Activated T-helper 1 cell treated with anti-CD3 and anti-CD28 coated beads, Interleukin-12 subunit alpha, Interleukin-12 subunit beta, Interleukin-2, Interleukin-4 antibody, amounts not matched to agents 30 ng/mL and 10 ng/mL and 1 ng/mL, durations not matched to agents 14 hours and 24 hours and 36 hours (primary cell): ENCODE measurements at regions not wholly inside any gene's neighbourhood (a gene's known extent, or its start where the extent isn't known, plus 50 kb on each side); places are given as distances from the start of the nearest gene placed in this dataset.

Experiments
- DNase-seq: peaks from one replicate; pipeline ENCODE4 v3.0.0; 2021; ENCODE audit warnings: low spot score
- H3K27ac Mint-ChIP-seq: one replicate; pipeline ENCODE4 v1.8.0; 2021; ENCODE audit warnings: mild to moderate bottlenecking, mixed read lengths
- H3K27me3 Mint-ChIP-seq: one replicate; pipeline ENCODE4 v1.8.0; 2022; ENCODE audit warnings: mild to moderate bottlenecking, moderate library complexity, mixed read lengths; ENCODE audit not compliant: insufficient read depth
- H3K36me3 Mint-ChIP-seq: one replicate; pipeline ENCODE4 v1.8.0; 2021; ENCODE audit warnings: low read depth, mixed read lengths
- H3K4me1 Mint-ChIP-seq: one replicate; pipeline ENCODE4 v1.8.0; 2021; ENCODE audit warnings: low read depth, mixed read lengths
- H3K4me3 Mint-ChIP-seq: one replicate; pipeline ENCODE4 v1.8.0; 2021; ENCODE audit warnings: mild to moderate bottlenecking, moderate library complexity, mixed read lengths
- H3K9me3 Mint-ChIP-seq: one replicate; pipeline ENCODE4 v1.8.0; 2021; ENCODE audit warnings: mixed read lengths
- intact Hi-C: fragments of 100-400 bp; cut with micrococcal nuclease; formaldehyde crosslinking; loops from one replicate; pipeline ENCODE4 v1.15.1; 2024

DNA sequence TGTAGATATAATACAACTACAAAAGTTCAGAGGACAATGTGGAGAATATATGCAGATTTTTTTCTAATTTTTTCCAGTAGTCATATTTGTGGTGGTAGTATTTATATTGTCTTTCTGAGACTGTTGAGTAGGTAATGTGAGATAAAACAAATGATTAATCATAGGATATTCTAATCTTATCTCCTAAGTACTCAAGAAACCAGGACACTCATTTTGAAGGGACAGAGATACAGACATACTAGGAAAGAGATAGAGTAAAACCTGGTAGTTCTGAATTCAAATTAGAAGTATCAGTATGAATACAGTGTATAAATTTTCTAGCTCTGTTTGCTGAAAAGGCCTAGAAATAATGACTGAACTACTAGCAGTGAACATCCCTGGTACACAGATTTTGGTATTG lies 141.7 kb upstream of the ASIC2 start:
- Mint-ChIP-seq H3K27ac (no peak overlapping the region), H3K4me3 (no peak overlapping the region), H3K4me1 (no peaks in the 10 kb centered on the region), H3K9me3 (no peaks in the 10 kb centered on the region), H3K36me3 (no peaks in the 10 kb centered on the region), H3K27me3 (peaks cover 2% of the 10 kb centered on the region)
- intact Hi-C loops = no loop called here
- no peak for DNase-seq

- Mint-ChIP-seq H3K27ac (no peak overlapping the region), H3K36me3 (no peaks in the 10 kb centered on the region), H3K4me1 (no peaks in the 10 kb centered on the region), H3K27me3 (peaks cover 2% of the 10 kb centered on the region), H3K4me3 (no peak overlapping the region), H3K9me3 (no peaks in the 10 kb centered on the region)
- intact Hi-C loops = no loop called here
- no peak for DNase-seq
Measured at GRCh38 chr17:33435721-33436301, 142.7 kb upstream of the ASIC2 start.

DNA sequence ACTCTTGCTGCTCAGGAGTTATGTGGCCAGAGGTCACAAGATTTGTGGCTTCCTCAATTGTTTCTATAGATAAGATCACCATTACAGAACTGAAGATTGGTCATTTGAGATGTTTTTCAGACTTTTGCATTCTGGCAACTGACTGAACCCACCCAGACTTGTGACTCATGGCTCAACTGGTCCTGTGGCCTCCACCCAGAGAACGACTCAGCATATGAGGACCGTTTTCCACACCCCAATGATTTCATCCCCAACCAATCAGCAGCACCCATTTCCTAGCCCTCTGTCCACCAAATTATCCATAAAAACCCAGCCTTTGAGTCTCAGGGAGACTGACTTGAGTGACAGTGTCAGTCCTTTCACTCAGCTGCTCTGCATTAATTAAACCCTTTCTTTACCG lies 143.2 kb upstream of the ASIC2 start:
- H3K27me3 Mint-ChIP-seq = peaks cover 2% of the 10 kb centered on the region
- no peak overlapping the region for H3K4me3 Mint-ChIP-seq
- H3K27ac Mint-ChIP-seq = no peak overlapping the region
- no peak for DNase-seq
- no peaks in the 10 kb centered on the region for H3K9me3 Mint-ChIP-seq
- no peaks in the 10 kb centered on the region for H3K4me1 Mint-ChIP-seq
- H3K36me3 Mint-ChIP-seq = no peaks in the 10 kb centered on the region
- intact Hi-C loops = no loop called here

GRCh38 chr17:33438139-33438538 lies 145.0 kb upstream of the ASIC2 start:
- Mint-ChIP-seq H3K4me3 (no peak overlapping the region), H3K27me3 (peaks cover 2% of the 10 kb centered on the region), H3K9me3 (peaks cover 2% of the 10 kb centered on the region), H3K4me1 (no peaks in the 10 kb centered on the region), H3K36me3 (no peaks in the 10 kb centered on the region), H3K27ac (no peak overlapping the region)
- DNase-seq = no peak
- intact Hi-C loops = no loop called here

- intact Hi-C loops = no loop called here
- Mint-ChIP-seq H3K4me3 (no peak overlapping the region), H3K4me1 (no peaks in the 10 kb centered on the region)
Measured at GRCh38 chr17:33438578-33438977, 145.5 kb upstream of the ASIC2 start.

DNA sequence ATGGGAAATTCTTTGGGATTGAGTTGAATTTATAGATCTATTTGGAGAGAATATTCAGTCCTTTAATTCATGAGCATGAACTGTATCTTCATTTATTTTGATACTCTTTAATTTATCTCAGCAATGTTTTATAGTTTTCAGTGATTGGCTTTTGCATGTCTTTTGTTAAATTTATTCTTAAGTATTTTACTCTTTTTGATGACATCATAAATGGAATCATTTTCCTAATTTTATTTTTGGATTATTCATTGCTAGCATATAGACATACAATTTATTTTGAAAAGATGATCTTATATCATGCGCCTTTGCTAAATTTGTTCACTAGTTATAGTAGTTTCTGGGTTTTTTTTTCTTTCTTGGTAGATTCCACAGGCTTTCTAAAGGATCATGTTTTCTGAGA lies 149.2 kb upstream of the ASIC2 start:
- Mint-ChIP-seq H3K36me3 (no peaks in the 10 kb centered on the region), H3K4me3 (no peak overlapping the region), H3K9me3 (peaks cover 4% of the 10 kb centered on the region), H3K4me1 (no peaks in the 10 kb centered on the region), H3K27ac (no peak overlapping the region), H3K27me3 (peaks cover 2% of the 10 kb centered on the region)
- DNase-seq = no peak
- intact Hi-C loops = no loop called here

More at GRCh38 chr17:33438578-33438977, 145.5 kb upstream of the ASIC2 start:
- peaks cover 2% of the 10 kb centered on the region for H3K27me3 Mint-ChIP-seq
- DNase-seq = no peak
- H3K36me3 Mint-ChIP-seq = no peaks in the 10 kb centered on the region
- peaks cover 4% of the 10 kb centered on the region for H3K9me3 Mint-ChIP-seq
- no peak overlapping the region for H3K27ac Mint-ChIP-seq

DNA sequence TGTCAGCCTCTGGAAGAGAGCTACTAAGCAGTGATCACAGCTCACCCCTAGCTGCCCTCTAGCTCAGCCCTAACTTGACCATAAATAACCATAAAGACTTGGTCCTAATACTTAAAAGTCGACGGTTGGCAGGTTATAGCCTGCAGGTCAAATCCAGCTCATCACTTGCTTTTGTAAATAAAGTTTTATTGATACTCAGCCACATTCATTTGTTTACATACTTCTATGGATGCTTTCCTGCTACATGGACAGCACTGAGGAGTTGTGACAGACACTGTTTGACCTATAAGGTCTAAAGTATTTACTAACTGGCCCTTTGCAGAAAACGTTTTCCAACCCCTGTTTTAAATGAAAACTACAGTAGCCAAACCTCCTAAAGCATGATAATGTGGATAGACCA lies 151.6 kb upstream of the ASIC2 start:
- H3K27me3 Mint-ChIP-seq = no peaks in the 10 kb centered on the region
- H3K4me1 Mint-ChIP-seq = no peaks in the 10 kb centered on the region
- no peak overlapping the region for H3K27ac Mint-ChIP-seq
- no peak for DNase-seq
- H3K36me3 Mint-ChIP-seq = no peaks in the 10 kb centered on the region
- peaks cover 8% of the 10 kb centered on the region for H3K9me3 Mint-ChIP-seq
- H3K4me3 Mint-ChIP-seq = no peak overlapping the region
- intact Hi-C loops = no loop called here

GRCh38 chr17:33447090-33447489 lies 154.0 kb upstream of the ASIC2 start:
- Mint-ChIP-seq H3K9me3 (peaks cover 8% of the 10 kb centered on the region), H3K27me3 (no peaks in the 10 kb centered on the region), H3K4me3 (no peak overlapping the region), H3K4me1 (no peaks in the 10 kb centered on the region), H3K36me3 (no peaks in the 10 kb centered on the region), H3K27ac (no peak overlapping the region)
- DNase-seq = no peak
- intact Hi-C loops = no loop called here

GRCh38 chr17:33451221-33451620 lies 158.1 kb upstream of the ASIC2 start:
- no peaks in the 10 kb centered on the region for H3K36me3 Mint-ChIP-seq

GRCh38 chr17:33457477-33457876 lies 164.4 kb upstream of the ASIC2 start:
- DNase-seq = no peak
- intact Hi-C loops = no loop called here
- H3K9me3 Mint-ChIP-seq = no peaks in the 10 kb centered on the region

More at GRCh38 chr17:33451221-33451620, 158.1 kb upstream of the ASIC2 start:
- intact Hi-C loops = no loop called here
- H3K4me1 Mint-ChIP-seq = no peaks in the 10 kb centered on the region
- DNase-seq = no peak
- peaks cover 1% of the 10 kb centered on the region for H3K27me3 Mint-ChIP-seq
- H3K27ac Mint-ChIP-seq = no peak overlapping the region
- no peak overlapping the region for H3K4me3 Mint-ChIP-seq
- peaks cover 4% of the 10 kb centered on the region for H3K9me3 Mint-ChIP-seq

GRCh38 chr17:33459078-33459940 lies 166.2 kb upstream of the ASIC2 start:
- no peak for DNase-seq
- Mint-ChIP-seq H3K36me3 (no peaks in the 10 kb centered on the region), H3K9me3 (no peaks in the 10 kb centered on the region), H3K4me1 (no peaks in the 10 kb centered on the region), H3K27ac (no peak overlapping the region), H3K4me3 (no peak overlapping the region), H3K27me3 (peaks cover 7% of the 10 kb centered on the region)
- intact Hi-C loops = no loop called here

More at GRCh38 chr17:33457477-33457876, 164.4 kb upstream of the ASIC2 start:
- Mint-ChIP-seq H3K27me3 (peaks cover 8% of the 10 kb centered on the region), H3K36me3 (no peaks in the 10 kb centered on the region), H3K4me1 (no peaks in the 10 kb centered on the region), H3K4me3 (no peak overlapping the region), H3K27ac (no peak overlapping the region)

DNA sequence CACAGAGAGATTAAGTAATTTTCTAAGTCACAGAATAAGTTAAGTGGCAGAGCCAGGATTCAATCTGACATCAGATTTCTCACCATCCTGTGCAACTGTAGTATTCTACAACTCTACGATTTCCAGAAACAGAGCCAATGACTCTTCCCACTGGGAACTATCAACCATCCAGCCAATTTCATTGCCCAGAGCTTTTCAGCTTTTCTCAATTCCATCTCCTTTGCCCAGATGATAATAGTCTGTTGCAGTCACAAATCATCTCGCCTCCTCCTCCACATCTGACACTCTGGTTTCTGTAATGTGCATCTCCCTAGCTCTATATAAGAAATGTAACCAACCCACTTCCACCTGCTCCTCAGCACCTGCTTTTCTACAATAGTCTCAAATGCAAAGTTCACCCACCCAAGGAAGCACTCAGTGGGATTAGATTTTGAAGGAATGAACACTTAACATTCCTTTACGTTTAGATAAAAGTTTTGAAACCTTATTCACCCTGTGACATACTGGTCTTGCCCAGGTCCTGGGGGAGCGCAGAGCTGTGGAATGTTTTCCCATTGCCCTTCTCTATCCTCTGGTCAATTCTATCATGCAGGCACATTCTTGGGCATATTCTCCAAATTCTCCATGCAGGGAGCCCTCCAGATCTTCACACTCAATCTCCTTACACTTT lies 167.8 kb upstream of the ASIC2 start:
- DNase-seq = no peak
- no peak overlapping the region for H3K4me3 Mint-ChIP-seq
- no peaks in the 10 kb centered on the region for H3K36me3 Mint-ChIP-seq
- no peaks in the 10 kb centered on the region for H3K9me3 Mint-ChIP-seq
- no peaks in the 10 kb centered on the region for H3K4me1 Mint-ChIP-seq
- no peak overlapping the region for H3K27ac Mint-ChIP-seq
- intact Hi-C loops = no loop called here
- H3K27me3 Mint-ChIP-seq = peaks cover 7% of the 10 kb centered on the region

DNA sequence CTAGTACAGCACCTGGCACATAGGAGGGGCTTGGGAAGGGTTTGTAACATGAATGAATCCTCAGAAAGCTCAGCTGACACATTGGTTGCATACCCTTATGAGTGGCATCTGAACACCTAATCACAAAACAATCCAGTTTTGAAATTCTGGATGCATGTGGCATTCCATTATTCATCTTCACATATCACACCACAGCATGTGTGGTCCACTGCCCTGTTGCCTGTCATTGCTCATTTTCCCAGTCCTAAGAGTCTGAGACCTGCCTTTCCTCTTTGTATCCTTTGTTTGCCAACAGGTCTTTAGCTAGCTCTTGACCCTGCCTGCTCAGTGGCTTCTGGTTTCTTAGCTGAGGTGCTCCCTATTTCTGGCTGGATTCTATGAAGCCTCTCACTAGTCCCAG lies 170.8 kb upstream of the ASIC2 start:
- H3K4me1 Mint-ChIP-seq = no peaks in the 10 kb centered on the region
- no peak overlapping the region for H3K4me3 Mint-ChIP-seq
- intact Hi-C loops = no loop called here
- no peak overlapping the region for H3K27ac Mint-ChIP-seq
- peaks cover 4% of the 10 kb centered on the region for H3K27me3 Mint-ChIP-seq
- DNase-seq = no peak
- no peaks in the 10 kb centered on the region for H3K36me3 Mint-ChIP-seq
- H3K9me3 Mint-ChIP-seq = no peaks in the 10 kb centered on the region
